ENCODE measurements at regions not wholly inside any gene's neighbourhood (a gene's known extent, or its start where the extent isn't known, plus 50 kb on each side); places are given as distances from the start of the nearest gene placed in this dataset.

GRCh38 chr5:38121420-38121819 is 136.9 kb upstream of the EGFLAM start:
- no peak for TF ChIP-seq CTCF (IDR thresholded peaks at IDR 0.05; ENCODE audit: low read length)
- no peak for TF ChIP-seq EZH2 (IDR thresholded peaks at IDR 0.05; ENCODE audit: borderline replicate concordance, low read length)
